GM12878 (cell line): ENCODE measurements at regions not wholly inside any gene's neighbourhood (a gene's known extent, or its start where the extent isn't known, plus 50 kb on each side); places are given as distances from the start of the nearest gene placed in this dataset.

Experiments
- ATAC-seq: fragments of 200-7000 bp; cut with Tn5 transposase; 3 replicates; pipeline ENCODE4 v1.9.1; 2020; ENCODE audit warnings: mild to moderate bottlenecking, moderate library complexity
- BruUV-seq: library from RNA; stranded (reverse); fragments of 400-500 nt; replicated peaks from 2 replicates; lab custom pipeline; 2021; lab: Mats Ljungman, UMichigan
- CTCF ChIA-PET: fragments of 300-600 bp; sonication (Branson Sonifier 250); formaldehyde crosslinking; extraction: SDS; loops from one replicate; lab custom pipeline; 2021; ENCODE audit warnings: inconsistent platforms; lab: Yijun Ruan, JAX
- POLR2A ChIA-PET: fragments of 350-600 bp; formaldehyde crosslinking; extraction: SDS; loops from one replicate; lab custom pipeline; 2021; ENCODE audit warnings: inconsistent platforms; lab: Charles Lee
- RAD21 ChIA-PET: fragments of 300-600 bp; sonication (Branson Sonifier 250); formaldehyde crosslinking; loops from one replicate; lab custom pipeline; 2023; ENCODE audit warnings: antibody characterized with exemption; ENCODE audit not compliant: unreplicated experiment; lab: Charles Lee
- SMC1A ChIA-PET: fragments of 300-600 bp; sonication (Branson Sonifier 250); formaldehyde crosslinking; loops from one replicate; lab custom pipeline; 2023; ENCODE audit not compliant: unreplicated experiment, uncharacterized antibody; lab: Charles Lee
- DNase-seq: peaks from one replicate; pipeline ENCODE4 v3.0.0-alpha.2; 2011; ENCODE audit warnings: low read depth, low spot score
- FAIRE-seq: peaks from 3 replicates; lab custom pipeline; 2011; peaks lifted over from hg19 to GRCh38; lab: Jason Lieb, UNC
- H2AFZ ChIP-seq: 2 replicates; pipeline ENCODE4 v1.6.0; 2011; ENCODE audit warnings: low read depth, low read length, control low read depth; ENCODE audit not compliant: control insufficient read depth
- H3K27ac ChIP-seq: 2 replicates; pipeline ENCODE4 v1.5.1; 2011; ENCODE audit warnings: control low read depth; ENCODE audit not compliant: control insufficient read depth, insufficient read depth
- H3K27me3 ChIP-seq, 2 experiments: replicated peaks in 1 of 2; 2 replicates each; pipeline versions ENCODE4 v1.6.0 to v1.6.1; 2011; ENCODE audit warnings: low read length in 1 of 2; ENCODE audit not compliant: control insufficient read depth in 2 of 2, insufficient read depth in 2 of 2
- H3K36me3 ChIP-seq, 2 experiments: 2 replicates each; pipeline ENCODE4 v1.5.1; 2011; ENCODE audit warnings: low read length in 1 of 2; ENCODE audit not compliant: control insufficient read depth in 2 of 2, insufficient read depth in 2 of 2
- H3K4me1 ChIP-seq: 2 replicates; pipeline ENCODE4 v1.6.1; 2011; ENCODE audit warnings: mild to moderate bottlenecking, low read length, moderate library complexity, mixed read lengths; ENCODE audit not compliant: control insufficient read depth, insufficient read depth
- H3K4me2 ChIP-seq: 2 replicates; pipeline ENCODE4 v1.6.0; 2011; ENCODE audit warnings: control low read depth; ENCODE audit not compliant: control insufficient read depth, insufficient read depth
- H3K4me3 ChIP-seq: fragments of 200-600 bp; sonication (generic); 2 replicates; pipeline ENCODE4 v1.5.1; 2016
- H3K79me2 ChIP-seq: 2 replicates; pipeline ENCODE4 v1.6.0; 2011; ENCODE audit warnings: low read length; ENCODE audit not compliant: control insufficient read depth, insufficient read depth
- H3K9ac ChIP-seq: 2 replicates; pipeline ENCODE4 v1.8.0; 2011; ENCODE audit warnings: low read length, control low read depth, mixed read lengths; ENCODE audit not compliant: control insufficient read depth, insufficient read depth
- H3K9me3 ChIP-seq: replicated peaks from 3 replicates; pipeline ENCODE4 v1.5.1; 2011; ENCODE audit warnings: mild to moderate bottlenecking, low read length; ENCODE audit not compliant: control insufficient read depth, insufficient read depth
- H4K20me1 ChIP-seq: 2 replicates; pipeline ENCODE4 v1.6.0; 2011; ENCODE audit not compliant: control insufficient read depth, insufficient read depth
- CHD1 ChIP-seq: IDR thresholded peaks from 2 replicates; pipeline ENCODE4 v1.6.1; 2012; ENCODE audit warnings: low read depth, low read length, improper control_type of control experiment
- CHD4 ChIP-seq: fragments of 200-600 bp; sonication (generic); IDR thresholded peaks from 2 replicates; pipeline ENCODE4 v1.6.1; 2016; ENCODE audit warnings: mild to moderate bottlenecking
- DPF2 ChIP-seq: fragments of 450-650 bp; IDR thresholded peaks from 2 replicates; pipeline ENCODE4 v1.6.1; 2017; ENCODE audit warnings: mild to moderate bottlenecking
- EP300 ChIP-seq, 2 experiments: fragments of 150-350 bp in 1 of 2; IDR thresholded peaks; 2 replicates each; pipeline ENCODE4 v1.6.1; 2011 to 2012; ENCODE audit warnings: low read depth in 2 of 2, low read length in 2 of 2, borderline replicate concordance in 1 of 2, improper control_type of control experiment in 1 of 2, inconsistent platforms in 1 of 2; ENCODE audit not compliant: control insufficient read depth in 1 of 2
- GABPA ChIP-seq: IDR thresholded peaks from 2 replicates; pipeline ENCODE4 v1.6.1; 2014; ENCODE audit warnings: antibody characterized with exemption, low read depth, mild to moderate bottlenecking, inconsistent platforms
- HDAC2 ChIP-seq: fragments of 200-600 bp; sonication (generic); IDR thresholded peaks from 2 replicates; pipeline ENCODE4 v1.6.1; 2017
- MEF2B ChIP-seq: fragments of 450-650 bp; IDR thresholded peaks from 2 replicates; pipeline ENCODE4 v1.6.1; 2018; ENCODE audit warnings: mild to moderate bottlenecking, moderate library complexity; ENCODE audit not compliant: partially characterized antibody, poor library complexity, severe bottlenecking
- MYB ChIP-seq: fragments of 150-350 bp; IDR thresholded peaks from 2 replicates; pipeline ENCODE4 v1.6.1; 2014; ENCODE audit warnings: mild to moderate bottlenecking, low read depth, low read length, borderline replicate concordance
- MYC ChIP-seq: IDR thresholded peaks from 2 replicates; pipeline ENCODE4 v1.6.1; 2011; ENCODE audit warnings: mild to moderate bottlenecking, low read length, moderate library complexity, inconsistent platforms; ENCODE audit not compliant: insufficient read depth, insufficient replicate concordance, insufficient read length, severe bottlenecking
- NFIC ChIP-seq: IDR thresholded peaks from 2 replicates; pipeline ENCODE4 v1.6.1; 2012; ENCODE audit warnings: low read depth, mild to moderate bottlenecking, inconsistent platforms, low read length, moderate library complexity
- POLR2AphosphoS2 ChIP-seq: IDR thresholded peaks from 2 replicates; pipeline ENCODE4 v1.6.1; 2011; ENCODE audit warnings: low read depth, mild to moderate bottlenecking, low read length, improper control_type of control experiment, moderate library complexity
- POU2F2 ChIP-seq: IDR thresholded peaks from 3 replicates; pipeline ENCODE4 v1.6.1; 2011; ENCODE audit warnings: low read depth, mild to moderate bottlenecking, low read length, borderline replicate concordance
- RELA ChIP-seq: fragments of 450-650 bp; IDR thresholded peaks from 2 replicates; pipeline ENCODE4 v1.8.0; 2014; ENCODE audit warnings: borderline replicate concordance; ENCODE audit not compliant: partially characterized antibody
- RUNX3 ChIP-seq: IDR thresholded peaks from 2 replicates; pipeline ENCODE4 v1.6.1; 2012; ENCODE audit warnings: low read length, inconsistent platforms
- SRF ChIP-seq, 2 experiments: IDR thresholded peaks; 2 replicates each; pipeline ENCODE4 v1.6.1; 2011; ENCODE audit warnings: low read depth in 2 of 2, low read length in 2 of 2, mild to moderate bottlenecking in 1 of 2, moderate library complexity in 1 of 2
- WRNIP1 ChIP-seq: IDR thresholded peaks from 2 replicates; pipeline ENCODE4 v1.6.1; 2011; ENCODE audit warnings: low read depth, low read length, improper control_type of control experiment, borderline replicate concordance
- ZBED1 ChIP-seq: IDR thresholded peaks from 2 replicates; pipeline ENCODE4 v1.6.1; 2016; ENCODE audit warnings: borderline replicate concordance
- WGBS: methylation state at CpG from one replicate; pipeline ENCODE4 v1.1.6; 2016; ENCODE audit warnings: low lambda C conversion rate; ENCODE audit not compliant: insufficient replicate concordance, insufficient coverage; ENCODE audit errors: missing lambda C conversion rate; 5-methylcytosine and 5-hydroxymethylcytosine counted together
- in situ Hi-C: fragments of 300-500 bp; cut with MboI; formaldehyde crosslinking; loops from 9 replicates; pipeline ENCODE4 v1.14.3; 2018; ENCODE audit warnings: mixed read lengths
- intact Hi-C: fragments of 100-400 bp; cut with micrococcal nuclease; formaldehyde crosslinking; loops from one replicate; pipeline ENCODE4 v1.14.2; 2022; ENCODE audit not compliant: unreplicated experiment

- no peak overlapping the region for H3K4me2 ChIP-seq
- H3K27ac ChIP-seq = no peak overlapping the region
- POLR2A ChIA-PET = no interaction called here
- H3K4me3 ChIP-seq = no peak overlapping the region
- no peak overlapping the region for H2AFZ ChIP-seq
- H3K9ac ChIP-seq = no peak overlapping the region
- FAIRE-seq (no peak), ATAC-seq (no peak), DNase-seq (no peak)
- no peaks in the 10 kb centered on the region for H3K4me1 ChIP-seq
- H3K36me3 ChIP-seq = no peaks in the 10 kb centered on the region
- TF ChIP-seq DPF2 (no peak), WRNIP1 (no peak), MEF2B (no peak), MYB (no peak), SRF (IDR thresholded peaks at IDR 0.05; ENCODE audit: low read depth in 2 of 2, low read length in 2 of 2) (no peak), NFIC (no peak), CHD1 (no peak), RELA (no peak), CHD4 (no peak), ZBED1 (no peak), POU2F2 (no peak), HDAC2 (no peak), POLR2AphosphoS2 (no peak), RUNX3 (no peak), GABPA (no peak), EP300 (IDR thresholded peaks at IDR 0.05; ENCODE audit: borderline replicate concordance in 1 of 2, control insufficient read depth in 1 of 2, low read depth in 2 of 2, low read length in 2 of 2) (no peak), MYC (no peak)
- 36% methylated on average over 3 of the region's 3 CpGs for WGBS
- no peaks in the 10 kb centered on the region for H3K79me2 ChIP-seq
- CTCF ChIA-PET = no interaction called here
- intact Hi-C loops (no loop called here), in situ Hi-C loops (no loop called here)
- RAD21 ChIA-PET = no interaction called here
- SMC1A ChIA-PET = no interaction called here
- no peaks in the 10 kb centered on the region for H4K20me1 ChIP-seq
- no peaks in the 10 kb centered on the region for H3K9me3 ChIP-seq
- BruUV-seq = no TSS peak
- no peaks in the 10 kb centered on the region for H3K27me3 ChIP-seq
These were observed 681.0 kb upstream of the GCFC2 start for GRCh38 chr2:76391678-76392077.
